Activated CD8-positive, alpha-beta memory T cell treated with anti-CD3 and anti-CD28 coated beads for 36 hours (primary cell): ENCODE measurements at regions not wholly inside any gene's neighbourhood (a gene's known extent, or its start where the extent isn't known, plus 50 kb on each side); places are given as distances from the start of the nearest gene placed in this dataset.

ENCODE experiments used
- CTCF ChIA-PET: fragments of 350-600 bp; sonication (Branson Sonifier 250); formaldehyde crosslinking; loops from one replicate; lab custom pipeline; 2021; ENCODE audit warnings: antibody characterized with exemption; lab: Charles Lee
- POLR2A ChIA-PET: fragments of 350-600 bp; sonication (Branson Sonifier 250); formaldehyde crosslinking; loops from one replicate; lab custom pipeline; 2021; ENCODE audit warnings: antibody characterized with exemption; lab: Charles Lee

GRCh38 chr2:6354546-6354945 lies 511.2 kb downstream of the CMPK2 start:
- CTCF ChIA-PET = no interaction called here
- POLR2A ChIA-PET = no interaction called here

DNA sequence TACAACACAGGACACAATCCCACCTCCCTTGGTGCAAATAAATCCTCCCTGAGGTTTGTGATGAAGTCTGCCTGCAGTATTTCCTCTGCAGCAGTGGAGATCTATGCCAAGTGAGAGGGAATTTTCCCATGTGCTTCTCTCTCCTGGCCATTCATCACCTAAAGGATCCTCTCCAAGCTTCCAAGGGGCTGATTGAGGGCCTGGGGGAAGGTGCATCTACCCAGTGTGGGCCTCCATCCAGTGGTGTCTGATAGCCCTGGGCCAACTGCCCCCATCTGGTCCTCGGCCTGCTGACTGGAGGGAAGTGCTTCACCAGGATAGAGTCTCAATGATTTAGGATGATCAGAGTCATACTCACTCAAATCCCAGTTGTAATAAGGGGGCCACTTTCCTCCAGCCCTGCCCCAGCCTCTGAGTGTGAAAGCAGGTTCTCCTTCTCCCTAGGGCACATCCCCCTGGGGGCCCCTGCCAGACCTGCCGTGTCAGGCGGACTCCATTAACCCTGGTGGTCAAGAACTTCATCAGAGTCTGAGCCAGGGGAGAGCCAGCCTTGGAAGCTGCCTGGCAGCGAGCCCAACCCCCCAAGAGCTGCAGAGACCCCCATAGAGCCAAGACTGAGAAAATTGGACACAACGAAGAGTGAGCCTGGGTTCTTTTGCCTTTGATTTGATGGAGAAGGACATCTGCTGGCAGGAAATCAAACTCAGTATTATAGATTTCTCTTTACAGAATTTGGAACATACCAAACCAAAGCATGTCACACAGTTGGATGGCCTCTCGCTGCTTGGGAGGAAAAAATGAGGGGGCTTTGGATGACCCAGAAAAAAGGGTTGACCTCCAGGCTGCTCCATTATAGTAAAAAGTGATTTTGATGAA lies 509.6 kb downstream of the CMPK2 start:
- CTCF ChIA-PET = no interaction called here
- POLR2A ChIA-PET = no interaction called here

DNA sequence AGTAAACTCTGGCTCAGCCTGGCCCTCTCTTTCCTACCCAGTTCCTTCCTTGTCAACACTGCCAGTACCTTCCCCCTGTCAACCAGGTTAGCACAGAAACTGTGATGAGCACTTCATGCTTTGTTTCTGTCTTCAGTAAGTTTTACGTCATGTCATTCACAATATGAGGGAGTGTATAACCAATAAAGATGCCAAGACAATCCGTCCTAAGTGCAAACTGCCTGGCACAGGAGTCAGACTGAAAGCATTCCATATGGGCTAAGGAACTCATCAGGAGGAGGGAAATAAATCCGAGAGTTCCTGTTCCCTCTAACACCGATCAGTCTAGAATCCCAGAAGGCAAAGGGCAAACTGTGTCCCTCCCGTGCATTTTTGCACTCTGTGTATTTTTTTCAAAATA lies 507.2 kb downstream of the CMPK2 start:
- ChIA-PET CTCF (no interaction called here), POLR2A (no interaction called here)

DNA sequence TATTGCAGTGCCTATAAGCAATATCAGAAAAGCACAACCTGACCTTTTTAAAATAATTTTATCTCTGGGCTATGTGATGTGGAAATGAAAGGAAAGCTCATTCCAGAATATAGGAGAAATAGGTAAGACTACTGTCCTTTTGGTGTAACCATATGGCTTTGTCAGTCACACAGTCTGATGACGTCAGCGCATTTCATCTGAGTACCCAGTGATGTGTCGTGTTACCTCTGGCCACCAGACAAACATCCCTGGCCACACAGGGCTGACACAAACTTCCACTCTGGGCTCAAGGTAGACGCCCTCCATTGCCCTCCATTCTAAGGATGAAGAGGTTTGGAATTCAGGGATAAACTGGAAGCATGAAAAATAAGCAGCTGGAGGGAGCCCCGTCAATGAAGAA lies 506.7 kb downstream of the CMPK2 start:
- CTCF ChIA-PET = no interaction called here
- POLR2A ChIA-PET = no interaction called here

- ChIA-PET CTCF (no interaction called here), POLR2A (no interaction called here)
Measured at GRCh38 chr2:6359964-6360363, 505.7 kb downstream of the CMPK2 start.

- POLR2A ChIA-PET = no interaction called here
- CTCF ChIA-PET = no interaction called here
Measured at GRCh38 chr2:6362671-6363450, 502.8 kb downstream of the CMPK2 start.

- ChIA-PET CTCF (no interaction called here), POLR2A (no interaction called here)
Measured at GRCh38 chr2:6368281-6368680, 497.4 kb downstream of the CMPK2 start.

GRCh38 chr2:6369266-6369665 lies 496.4 kb downstream of the CMPK2 start:
- POLR2A ChIA-PET = no interaction called here

GRCh38 chr2:6370753-6371551 lies 494.8 kb downstream of the CMPK2 start:
- ChIA-PET CTCF (no interaction called here), POLR2A (no interaction called here)

More at GRCh38 chr2:6369266-6369665, 496.4 kb downstream of the CMPK2 start:
- CTCF ChIA-PET = no interaction called here

DNA sequence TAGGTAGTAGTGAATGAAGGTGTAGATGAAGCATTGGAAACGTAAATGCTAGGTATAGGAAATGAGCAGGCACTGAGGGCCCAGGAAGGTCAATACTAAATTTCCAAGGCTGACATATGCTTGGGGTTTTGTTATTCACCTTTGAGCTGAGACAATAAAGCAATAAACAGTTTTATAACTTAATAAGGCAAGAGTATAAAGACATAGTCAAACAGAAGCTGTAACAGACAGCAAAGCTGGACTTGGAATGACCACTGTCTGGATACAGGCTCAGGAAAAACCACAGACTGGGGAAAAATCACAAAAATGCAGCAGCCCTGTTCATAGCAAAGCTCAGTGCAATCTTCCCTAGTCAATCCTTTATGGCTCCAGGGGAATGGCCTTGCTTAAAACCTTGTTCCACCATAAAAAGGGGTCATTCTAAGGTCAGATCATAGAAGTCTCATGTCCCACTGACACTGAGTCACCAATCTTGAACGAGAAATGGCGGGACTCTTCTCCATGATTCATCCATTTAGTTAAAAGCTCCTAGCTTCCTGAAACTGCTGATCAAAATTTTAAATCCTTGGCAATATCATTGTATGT lies 493.3 kb downstream of the CMPK2 start:
- ChIA-PET CTCF (no interaction called here), POLR2A (no interaction called here)

DNA sequence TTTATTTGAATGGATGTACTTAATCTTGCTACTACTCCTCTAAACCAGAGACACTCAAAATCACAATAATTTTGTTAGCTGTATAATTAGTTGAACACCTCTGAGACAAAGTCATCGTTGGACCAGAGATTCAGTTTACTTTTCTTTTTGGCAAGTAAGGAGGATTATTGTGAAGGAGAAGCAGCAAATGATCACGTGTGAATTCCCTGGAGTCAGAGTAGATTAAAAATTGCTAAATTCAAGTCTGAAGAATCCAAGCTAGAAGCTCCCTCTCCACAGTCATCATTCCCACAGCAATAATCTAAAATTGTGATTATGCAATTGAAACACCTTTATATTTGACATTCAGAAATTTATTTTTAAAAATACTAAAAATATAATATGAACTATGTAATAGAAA lies 484.4 kb downstream of the CMPK2 start:
- POLR2A ChIA-PET = no interaction called here
- CTCF ChIA-PET = no interaction called here

- ChIA-PET POLR2A (no interaction called here), CTCF (no interaction called here)
Measured at GRCh38 chr2:6384341-6384740, 481.4 kb downstream of the CMPK2 start.

DNA sequence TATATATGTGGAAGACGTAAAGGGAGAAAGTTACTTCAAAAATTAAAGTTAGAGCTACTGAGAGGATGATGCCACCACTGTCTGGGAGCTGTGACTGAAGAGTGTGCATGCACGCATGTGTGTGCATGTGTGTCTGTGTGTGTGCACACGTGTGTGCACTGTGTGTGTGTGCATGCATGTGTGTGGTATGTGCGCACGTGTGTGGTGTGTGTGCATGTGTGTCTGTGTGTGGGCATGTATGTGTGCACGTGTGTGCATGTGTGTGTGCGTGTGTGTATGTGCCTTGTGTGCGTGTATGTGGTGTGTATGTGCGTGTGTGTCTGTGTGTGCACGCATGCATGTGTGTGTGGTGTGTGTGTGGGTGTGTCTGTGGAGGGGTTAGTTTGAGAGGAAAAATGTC lies 473.4 kb downstream of the CMPK2 start:
- CTCF ChIA-PET = no interaction called here
- POLR2A ChIA-PET = no interaction called here

GRCh38 chr2:6392966-6393365 lies 472.7 kb downstream of the CMPK2 start:
- POLR2A ChIA-PET = no interaction called here
- CTCF ChIA-PET = no interaction called here

DNA sequence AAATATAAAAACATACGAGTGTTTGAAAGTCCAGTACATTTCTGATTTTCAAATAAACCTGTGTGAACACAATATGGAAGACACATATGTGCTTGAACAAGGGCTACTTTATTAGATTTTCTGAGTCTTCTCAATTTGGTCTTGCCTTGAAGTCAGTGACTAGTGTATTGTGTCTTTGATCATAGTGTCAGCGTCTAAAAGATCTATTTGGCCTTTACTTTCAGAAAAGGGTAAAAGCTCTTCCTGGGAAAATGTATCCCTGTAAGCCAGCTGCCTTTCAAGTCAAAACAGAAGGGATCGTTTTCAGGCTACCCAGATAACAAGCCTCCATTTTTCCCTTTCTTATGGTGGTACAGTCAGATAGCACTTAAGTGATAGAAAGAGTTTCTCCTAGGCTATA lies 471.9 kb downstream of the CMPK2 start:
- POLR2A ChIA-PET = no interaction called here

GRCh38 chr2:6394276-6394675 lies 471.4 kb downstream of the CMPK2 start:
- POLR2A ChIA-PET = no interaction called here
- CTCF ChIA-PET = no interaction called here

More for the DNA sequence above, 471.9 kb downstream of the CMPK2 start:
- CTCF ChIA-PET = interaction anchor here (0.6 kb wide), 1 partner anchor 18 kb away, joined by 3 read pairs; no protein-coding TSS in a partner anchor

DNA sequence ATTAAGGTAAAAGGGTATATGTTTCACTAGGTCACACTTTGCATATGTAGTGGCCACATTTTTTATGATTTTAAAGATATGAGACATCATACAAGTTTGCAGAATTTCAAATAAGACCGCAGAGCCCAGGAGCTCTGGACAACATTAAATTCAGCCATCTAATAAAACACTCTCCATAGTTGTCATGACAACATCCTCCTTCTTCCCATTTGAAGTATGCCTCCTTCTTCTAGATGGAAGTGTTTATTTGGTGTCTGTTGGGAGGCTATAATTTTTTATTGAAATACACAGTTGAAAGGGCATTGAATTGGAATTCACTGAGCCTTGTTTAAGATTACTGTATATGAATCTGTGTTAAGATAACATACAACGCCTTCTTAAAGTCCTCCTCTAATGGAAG lies 467.3 kb downstream of the CMPK2 start:
- ChIA-PET POLR2A (no interaction called here), CTCF (no interaction called here)

DNA sequence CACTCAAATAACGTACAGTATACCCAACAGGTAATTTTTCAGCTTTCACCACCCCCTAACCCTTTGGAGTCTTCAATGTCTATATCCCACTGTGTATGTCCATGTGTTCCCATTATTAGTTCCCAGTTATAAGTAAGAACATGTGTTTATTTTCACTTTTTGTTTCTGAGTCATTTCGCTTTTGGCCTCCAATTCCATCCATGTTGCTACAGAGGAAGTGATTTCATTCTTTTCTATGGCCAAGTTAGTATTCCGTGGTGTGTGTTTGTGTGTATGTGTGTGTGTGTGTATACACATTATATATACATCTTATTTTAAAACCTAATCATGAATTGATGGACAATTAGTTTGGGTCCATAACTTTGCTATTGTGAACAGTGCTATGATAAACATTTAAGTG lies 464.4 kb downstream of the CMPK2 start:
- ChIA-PET POLR2A (no interaction called here), CTCF (no interaction called here)

- CTCF ChIA-PET = no interaction called here
- POLR2A ChIA-PET = no interaction called here
Measured at GRCh38 chr2:6408057-6408456, 457.6 kb downstream of the CMPK2 start.

DNA sequence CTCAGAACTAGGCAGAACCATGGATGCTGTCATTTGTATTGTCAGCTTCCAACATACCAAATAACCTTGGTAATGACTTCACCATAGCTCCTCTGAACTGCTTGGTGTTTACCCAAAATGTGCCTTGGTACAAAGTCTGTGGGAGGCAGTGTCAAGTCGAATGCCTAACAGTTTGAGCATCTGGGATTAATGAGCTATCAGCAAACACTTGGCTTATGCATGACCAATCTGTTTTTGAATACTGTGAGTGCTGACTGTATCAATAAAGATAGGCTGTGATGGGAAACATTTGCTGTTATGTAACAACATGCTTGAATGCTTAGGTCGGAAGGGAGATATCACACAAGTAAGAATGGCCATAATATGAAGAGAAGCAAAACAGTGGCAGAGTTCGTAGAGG lies 455.4 kb downstream of the CMPK2 start:
- POLR2A ChIA-PET = no interaction called here
- CTCF ChIA-PET = no interaction called here
